Suppressor macrophage (primary cell): ENCODE measurements at regions not wholly inside any gene's neighbourhood (a gene's known extent, or its start where the extent isn't known, plus 50 kb on each side); places are given as distances from the start of the nearest gene placed in this dataset.

Experiments used
- DNase-seq, 4 experiments: peaks; one replicate each; pipeline ENCODE4 v3.0.0-alpha.2; 2020 to 2022

GRCh38 chr3:106631373-106632108, 745.7 kb upstream of the CCDC54 start:
- DNase-seq, result no peak

- DNase-seq, result no peak
These were observed 742.0 kb upstream of the CCDC54 start for GRCh38 chr3:106635271-106635670.

- DNase-seq, result no peak
These were observed 741.4 kb upstream of the CCDC54 start for GRCh38 chr3:106635826-106636225.

GRCh38 chr3:106640353-106640752, 736.9 kb upstream of the CCDC54 start:
- DNase-seq, result peak in 2 of 4 experiments; percentile 6 to 32

- no peak for DNase-seq
These were observed 735.1 kb upstream of the CCDC54 start for GRCh38 chr3:106642161-106642560.

GRCh38 chr3:106643684-106644161, 733.5 kb upstream of the CCDC54 start:
- peak in 1 of 4 experiments; percentile 2 for DNase-seq

GRCh38 chr3:106673926-106674569, 703.2 kb upstream of the CCDC54 start:
- DNase-seq, result no peak

GRCh38 chr3:106675451-106675850, 701.8 kb upstream of the CCDC54 start:
- no peak for DNase-seq

- DNase-seq, result no peak
These were observed 698.4 kb upstream of the CCDC54 start for GRCh38 chr3:106678657-106679390.

GRCh38 chr3:106683953-106684620, 693.2 kb upstream of the CCDC54 start:
- DNase-seq, result no peak

- no peak for DNase-seq
These were observed 691.5 kb upstream of the CCDC54 start for GRCh38 chr3:106685745-106686144.

GRCh38 chr3:106687905-106688304, 689.3 kb upstream of the CCDC54 start:
- DNase-seq, result no peak

- no peak for DNase-seq
These were observed 688.8 kb upstream of the CCDC54 start for GRCh38 chr3:106688464-106688863.

GRCh38 chr3:106691476-106691875, 685.8 kb upstream of the CCDC54 start:
- no peak for DNase-seq

GRCh38 chr3:106692624-106693023, 684.6 kb upstream of the CCDC54 start:
- DNase-seq, result no peak

- no peak for DNase-seq
These were observed 678.1 kb upstream of the CCDC54 start for GRCh38 chr3:106699122-106699521.

GRCh38 chr3:106700981-106701380, 676.3 kb upstream of the CCDC54 start:
- no peak for DNase-seq

GRCh38 chr3:106703524-106703923, 673.7 kb upstream of the CCDC54 start:
- DNase-seq, result no peak

GRCh38 chr3:106707347-106707746, 669.9 kb upstream of the CCDC54 start:
- DNase-seq, result no peak

GRCh38 chr3:106710596-106710995, 666.6 kb upstream of the CCDC54 start:
- no peak for DNase-seq

GRCh38 chr3:106711650-106712049, 665.6 kb upstream of the CCDC54 start:
- DNase-seq, result no peak

- no peak for DNase-seq
These were observed 662.8 kb upstream of the CCDC54 start for GRCh38 chr3:106714400-106714799.

GRCh38 chr3:106715286-106715685, 662.0 kb upstream of the CCDC54 start:
- no peak for DNase-seq
